Choroid plexus epithelial cell (primary cell): ENCODE measurements at regions not wholly inside any gene's neighbourhood (a gene's known extent, or its start where the extent isn't known, plus 50 kb on each side); places are given as distances from the start of the nearest gene placed in this dataset.

Experiments used
- DNase-seq: peaks from one replicate; pipeline ENCODE4 v3.0.0-alpha.2; 2010; ENCODE audit warnings: low read depth
- H3K4me3 ChIP-seq: 2 replicates; pipeline ENCODE4 v1.5.1; 2011; ENCODE audit warnings: low read depth, mild to moderate bottlenecking, control low read depth, low read length, moderate library complexity
- TF ChIP-seq, protein P1 (sequence below): conservative IDR thresholded peaks from 2 replicates; pipeline ENCODE4 v1.5.1; 2011; ENCODE audit warnings: low read depth, mild to moderate bottlenecking, control low read depth, inconsistent platforms, low read length, moderate library complexity

DNA sequence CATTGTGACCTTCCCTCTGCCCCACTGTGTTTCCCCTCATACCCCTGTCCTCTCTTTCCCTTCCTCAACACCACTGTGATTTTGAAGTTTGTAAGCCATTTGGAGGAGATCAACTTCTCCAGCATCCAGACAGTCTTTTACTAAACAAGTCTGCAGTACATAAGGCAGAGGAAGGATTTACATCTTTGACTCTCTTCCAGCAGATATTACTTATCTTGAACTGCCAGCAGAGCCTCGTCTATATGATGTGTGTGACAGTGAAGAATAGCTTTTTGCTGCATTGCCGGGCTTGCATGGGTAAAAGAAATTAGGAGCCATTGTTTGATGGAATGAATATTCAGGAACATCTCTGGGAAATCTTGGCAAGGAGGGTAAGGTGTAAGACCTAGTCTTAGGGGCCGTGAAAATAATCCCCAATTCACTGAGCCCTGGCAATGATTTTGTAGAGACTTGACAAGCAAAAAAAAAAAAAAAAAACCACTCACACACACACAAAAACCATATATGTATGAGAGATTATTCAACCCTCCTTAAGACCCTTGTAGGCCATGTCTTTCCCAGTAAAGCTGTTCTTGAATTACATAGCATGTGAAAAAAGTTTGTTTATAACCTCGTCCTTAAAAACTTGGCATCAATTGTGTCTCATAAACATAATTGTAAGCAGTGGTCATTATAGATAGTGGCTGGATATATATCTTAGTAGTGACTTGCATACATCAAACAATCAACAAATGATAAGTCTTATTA lies 903.9 kb downstream of the CDH11 start:
- TF ChIP-seq, protein P1, sequence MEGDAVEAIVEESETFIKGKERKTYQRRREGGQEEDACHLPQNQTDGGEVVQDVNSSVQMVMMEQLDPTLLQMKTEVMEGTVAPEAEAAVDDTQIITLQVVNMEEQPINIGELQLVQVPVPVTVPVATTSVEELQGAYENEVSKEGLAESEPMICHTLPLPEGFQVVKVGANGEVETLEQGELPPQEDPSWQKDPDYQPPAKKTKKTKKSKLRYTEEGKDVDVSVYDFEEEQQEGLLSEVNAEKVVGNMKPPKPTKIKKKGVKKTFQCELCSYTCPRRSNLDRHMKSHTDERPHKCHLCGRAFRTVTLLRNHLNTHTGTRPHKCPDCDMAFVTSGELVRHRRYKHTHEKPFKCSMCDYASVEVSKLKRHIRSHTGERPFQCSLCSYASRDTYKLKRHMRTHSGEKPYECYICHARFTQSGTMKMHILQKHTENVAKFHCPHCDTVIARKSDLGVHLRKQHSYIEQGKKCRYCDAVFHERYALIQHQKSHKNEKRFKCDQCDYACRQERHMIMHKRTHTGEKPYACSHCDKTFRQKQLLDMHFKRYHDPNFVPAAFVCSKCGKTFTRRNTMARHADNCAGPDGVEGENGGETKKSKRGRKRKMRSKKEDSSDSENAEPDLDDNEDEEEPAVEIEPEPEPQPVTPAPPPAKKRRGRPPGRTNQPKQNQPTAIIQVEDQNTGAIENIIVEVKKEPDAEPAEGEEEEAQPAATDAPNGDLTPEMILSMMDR, result no peak
- H3K4me3 ChIP-seq, result no peak overlapping the region
- no peak for DNase-seq

DNA sequence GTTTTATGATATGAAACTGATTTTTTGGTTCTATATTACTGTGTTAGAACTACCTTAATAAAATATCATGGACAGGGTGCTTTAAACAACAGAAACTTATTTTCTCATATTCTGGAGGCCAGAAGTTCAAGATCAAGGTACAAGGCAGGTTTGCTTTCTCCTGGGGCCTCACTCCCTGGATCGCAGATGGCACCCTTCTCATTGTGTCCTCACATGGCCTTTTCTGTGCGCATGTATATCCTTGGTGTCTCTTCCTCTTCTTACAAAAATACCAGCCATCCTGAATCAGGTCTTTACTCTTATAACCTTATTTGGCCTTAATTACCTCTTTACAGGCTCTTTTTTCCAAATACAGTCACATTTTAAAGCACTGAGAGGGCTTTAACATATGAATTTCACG lies 906.1 kb downstream of the CDH11 start:
- no peak for DNase-seq
- no peak overlapping the region for H3K4me3 ChIP-seq
- TF ChIP-seq, protein P1, result no peak

DNA sequence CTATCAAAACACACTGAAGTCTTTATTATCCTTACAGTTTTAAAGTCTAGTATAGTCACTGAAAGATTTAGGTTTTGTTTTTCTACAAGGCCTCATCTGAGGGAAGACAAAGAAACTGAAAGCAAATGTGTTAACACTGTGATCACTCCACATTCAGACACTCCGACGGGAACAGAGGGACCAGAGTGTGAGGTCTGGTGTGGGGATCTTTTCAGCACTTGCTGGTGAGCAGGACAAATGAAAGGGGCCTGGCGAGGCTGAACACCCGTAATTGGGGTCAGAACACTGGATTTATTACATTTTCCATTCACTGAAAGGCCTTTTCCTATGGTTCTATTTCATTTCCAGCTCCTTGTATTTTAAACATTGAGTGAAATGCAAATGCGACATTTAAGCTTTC lies 910.5 kb downstream of the CDH11 start:
- DNase-seq, result no peak

DNA sequence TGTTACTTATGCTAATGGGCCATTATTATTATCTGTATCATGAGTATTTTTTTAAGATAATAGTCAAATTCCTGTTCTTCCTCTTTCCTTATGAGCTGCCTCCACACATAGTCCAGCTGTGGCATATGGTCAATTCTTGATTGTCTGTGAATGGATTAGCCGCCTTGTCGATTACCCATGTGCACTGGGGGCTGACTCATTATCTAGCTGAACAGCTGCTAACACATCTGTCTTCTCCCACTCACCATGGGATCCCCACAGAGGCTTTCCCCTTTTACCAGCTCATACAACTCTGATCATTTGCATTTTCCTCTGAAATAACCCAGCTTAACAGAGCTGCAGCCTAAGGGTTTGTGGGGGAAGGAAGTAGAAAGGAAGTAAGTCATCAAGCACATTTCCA lies 915.0 kb downstream of the CDH11 start:
- DNase-seq, result no peak
- TF ChIP-seq, protein P1, result no peak
- no peak overlapping the region for H3K4me3 ChIP-seq

More for the DNA sequence above, 910.5 kb downstream of the CDH11 start:
- no peak overlapping the region for H3K4me3 ChIP-seq
- TF ChIP-seq, protein P1, result no peak

DNA sequence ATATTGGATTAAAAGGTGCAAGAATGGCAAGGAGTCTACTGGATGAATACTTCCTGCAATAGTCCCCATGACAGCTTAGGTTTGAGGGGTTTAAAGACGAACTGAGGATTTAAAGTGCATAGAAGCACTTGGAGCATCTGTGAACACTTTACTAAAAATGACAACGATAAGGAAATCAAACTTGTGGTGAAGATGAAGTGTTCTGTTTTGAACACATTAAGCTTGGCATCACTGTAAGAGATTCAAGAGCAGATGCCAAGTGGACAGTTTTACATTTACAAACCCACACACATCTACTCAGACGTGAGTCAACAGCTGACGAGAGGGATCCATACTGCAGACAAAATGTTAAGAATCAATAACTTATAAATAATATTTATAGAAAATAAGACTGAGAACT lies 918.7 kb downstream of the CDH11 start:
- H3K4me3 ChIP-seq, result no peak overlapping the region
- TF ChIP-seq, protein P1, result no peak
- DNase-seq, result no peak

DNA sequence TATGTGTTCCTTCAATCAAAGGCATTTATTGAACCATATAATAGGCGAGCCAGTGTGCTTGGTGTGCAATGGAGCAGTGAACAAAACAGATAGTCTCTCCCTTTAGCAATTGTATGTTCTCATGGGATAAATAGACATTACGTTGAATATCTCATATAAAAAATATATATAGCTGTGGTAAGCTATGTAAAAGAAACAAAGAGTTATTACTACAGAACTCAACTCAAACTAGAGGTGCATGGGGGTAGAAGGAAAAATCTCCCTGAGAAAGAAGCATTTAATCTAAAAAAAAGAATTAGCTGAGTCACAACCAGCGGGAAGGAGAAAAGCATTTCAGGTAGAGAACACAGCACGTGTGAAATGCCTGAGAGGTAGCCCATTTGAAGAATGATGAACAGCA lies 919.3 kb downstream of the CDH11 start:
- no peak overlapping the region for H3K4me3 ChIP-seq
- TF ChIP-seq, protein P1, result no peak
- no peak for DNase-seq

DNA sequence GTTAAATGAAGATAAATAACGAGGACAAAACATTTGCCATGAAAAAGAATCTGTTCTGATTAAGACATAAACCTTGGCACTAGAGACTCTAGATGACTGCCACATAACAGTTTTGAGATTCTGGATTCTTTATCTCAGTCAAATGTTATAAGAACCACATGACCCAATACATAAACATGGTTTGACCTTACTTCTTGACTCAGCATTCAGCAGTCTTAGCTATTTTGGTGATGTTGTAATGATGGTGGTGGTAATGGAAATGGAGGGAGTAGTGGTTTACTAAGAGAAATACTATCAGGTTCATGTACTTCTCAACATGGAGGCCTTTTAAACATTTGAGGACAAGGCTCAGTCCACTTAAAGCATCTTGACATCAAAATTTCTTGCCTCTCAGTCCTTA lies 925.4 kb downstream of the CDH11 start:
- no peak overlapping the region for H3K4me3 ChIP-seq
- TF ChIP-seq, protein P1, result no peak
- peak; percentile 90 for DNase-seq
